ENCODE measurements at regions not wholly inside any gene's neighbourhood (a gene's known extent, or its start where the extent isn't known, plus 50 kb on each side); places are given as distances from the start of the nearest gene placed in this dataset.
"Not testable (repeated sequence)": the region's sequence is repeated elsewhere in the genome, so short reads cannot be mapped to it uniquely, and the experiment has no call there.

- ChIA-PET CTCF (no interaction called here), POLR2A (no interaction called here)
- DNase-seq, result no peak
- H3K9me3 Mint-ChIP-seq, result peaks cover 6% of the 10 kb centered on the region
- intact Hi-C loops (cut with micrococcal nuclease), result no loop called here
- H3K36me3 Mint-ChIP-seq (ENCODE audit: low read depth), result no peaks in the 10 kb centered on the region
- H3K27ac Mint-ChIP-seq, result no peak overlapping the region
- TF ChIP-seq CTCF (IDR thresholded peaks at IDR 0.05), result no peak
- H3K4me3 Mint-ChIP-seq, result no peak overlapping the region
- H3K27me3 Mint-ChIP-seq, result no peaks in the 10 kb centered on the region
- no peak for ATAC-seq (ENCODE audit: low read depth)
- H3K4me1 Mint-ChIP-seq, result no peaks in the 10 kb centered on the region
Observed at GRCh38 chr5:104904561-104904960, 1342.0 kb upstream of the NUDT12 start.

GRCh38 chr5:104903941-104904340 lies 1341.4 kb upstream of the NUDT12 start:
- Mint-ChIP-seq H3K36me3 (ENCODE audit: low read depth) (no peaks in the 10 kb centered on the region), H3K4me1 (no peaks in the 10 kb centered on the region), H3K9me3 (peaks cover 6% of the 10 kb centered on the region), H3K27me3 (no peaks in the 10 kb centered on the region), H3K27ac (no peak overlapping the region), H3K4me3 (no peak overlapping the region)
- ATAC-seq (ENCODE audit: low read depth), result no peak
- no peak for DNase-seq
- ChIA-PET CTCF (no interaction called here), POLR2A (no interaction called here)
- intact Hi-C loops (cut with micrococcal nuclease), result no loop called here
- TF ChIP-seq CTCF (IDR thresholded peaks at IDR 0.05), result no peak

- intact Hi-C loops (cut with micrococcal nuclease), result no loop called here
- CTCF ChIA-PET, result no interaction called here
- Mint-ChIP-seq H3K27me3 (no peaks in the 10 kb centered on the region), H3K4me1 (no peaks in the 10 kb centered on the region), H3K36me3 (ENCODE audit: low read depth) (no peaks in the 10 kb centered on the region), H3K4me3 (no peak overlapping the region), H3K9me3 (peaks cover 13% of the 10 kb centered on the region), H3K27ac (no peak overlapping the region)
- DNase-seq, result no peak
- no peak for ATAC-seq (ENCODE audit: low read depth)
- TF ChIP-seq CTCF (IDR thresholded peaks at IDR 0.05), result no peak
- POLR2A ChIA-PET, result no interaction called here
Observed at GRCh38 chr5:104891596-104891995, 1329.0 kb upstream of the NUDT12 start.

- Mint-ChIP-seq H3K36me3 (ENCODE audit: low read depth) (no peaks in the 10 kb centered on the region), H3K4me3 (no peak overlapping the region), H3K9me3 (peaks cover 13% of the 10 kb centered on the region), H3K4me1 (no peaks in the 10 kb centered on the region), H3K27me3 (no peaks in the 10 kb centered on the region), H3K27ac (no peak overlapping the region)
- POLR2A ChIA-PET, result no interaction called here
- CTCF ChIA-PET, result no interaction called here
- ATAC-seq (ENCODE audit: low read depth) (no peak), DNase-seq (no peak)
- intact Hi-C loops (cut with micrococcal nuclease), result no loop called here
- TF ChIP-seq CTCF (IDR thresholded peaks at IDR 0.05), result no peak
Observed at GRCh38 chr5:104890767-104891166, 1328.2 kb upstream of the NUDT12 start.

GRCh38 chr5:104859437-104859836 lies 1296.8 kb upstream of the NUDT12 start:
- no peaks in the 10 kb centered on the region for H3K27me3 Mint-ChIP-seq
- DNase-seq (no peak), ATAC-seq (ENCODE audit: low read depth) (no peak)
- intact Hi-C loops (cut with micrococcal nuclease), result no loop called here
- TF ChIP-seq CTCF (IDR thresholded peaks at IDR 0.05), result no peak
- ChIA-PET POLR2A (no interaction called here), CTCF (no interaction called here)
- peaks cover 6% of the 10 kb centered on the region for H3K9me3 Mint-ChIP-seq
- H3K4me1 Mint-ChIP-seq, result no peaks in the 10 kb centered on the region
- no peaks in the 10 kb centered on the region for H3K36me3 Mint-ChIP-seq (ENCODE audit: low read depth)
- no peak overlapping the region for H3K27ac Mint-ChIP-seq
- H3K4me3 Mint-ChIP-seq, result no peak overlapping the region

- ATAC-seq (ENCODE audit: low read depth); H3K4me3 Mint-ChIP-seq; POLR2A ChIA-PET: not testable (repeated sequence)
Observed at GRCh38 chr5:104852099-104852498, 1289.5 kb upstream of the NUDT12 start.

More at GRCh38 chr5:104852099-104852498, 1289.5 kb upstream of the NUDT12 start:
- H3K36me3 Mint-ChIP-seq (ENCODE audit: low read depth); DNase-seq; CTCF ChIA-PET; intact Hi-C loops (cut with micrococcal nuclease); H3K4me1 Mint-ChIP-seq; H3K27me3 Mint-ChIP-seq; H3K27ac Mint-ChIP-seq: not testable (repeated sequence)
- H3K9me3 Mint-ChIP-seq, result peaks cover 22% of the 10 kb centered on the region

Measured in activated B cell treated with CpG ODN at 0.5 μM for 24 hours (primary cell).